HG02885 (cell line): ENCODE measurements at regions not wholly inside any gene's neighbourhood (a gene's known extent, or its start where the extent isn't known, plus 50 kb on each side); places are given as distances from the start of the nearest gene placed in this dataset.

Source experiments
- ATAC-seq: cut with Tn5 transposase; IDR thresholded peaks from one replicate; pipeline ENCODE4 v1.9.1; 2021; ENCODE audit warnings: mild to moderate bottlenecking; ENCODE audit not compliant: unreplicated experiment, poor library complexity

DNA sequence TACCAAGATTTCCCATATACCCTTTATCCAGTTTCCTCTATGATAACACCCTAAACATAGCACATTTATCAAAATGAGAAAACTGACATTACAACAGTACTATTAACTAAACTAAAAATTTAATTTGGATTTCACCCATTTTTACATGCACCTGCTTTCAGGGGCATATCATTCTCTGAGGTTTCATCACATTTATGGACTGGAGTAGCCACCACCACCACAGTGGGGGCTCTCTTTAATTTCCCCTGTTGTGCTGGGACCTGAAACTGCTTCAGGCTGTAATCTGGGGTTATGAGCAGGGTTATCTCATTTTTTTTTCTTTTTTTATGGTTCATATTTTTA lies 637.9 kb upstream of the DPP6 start:
- no peak for ATAC-seq

DNA sequence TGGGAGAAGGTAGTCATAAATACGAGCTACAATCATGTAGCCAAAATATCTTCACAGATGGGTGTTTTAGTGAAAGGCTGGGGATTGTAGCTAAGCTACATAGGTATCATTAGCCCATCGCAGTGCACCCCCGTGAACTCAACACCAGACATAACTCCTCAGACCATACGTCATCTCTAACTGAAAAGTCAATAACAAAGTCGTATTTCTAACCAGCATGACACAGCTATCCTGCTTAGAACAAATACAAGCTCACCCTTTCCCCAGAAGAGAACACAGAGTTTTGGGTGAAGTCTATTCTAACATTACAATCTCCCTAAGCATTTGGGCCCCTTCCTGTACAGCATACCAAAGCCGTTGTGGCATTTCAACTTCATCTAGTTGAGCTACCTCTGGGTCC lies 636.6 kb upstream of the DPP6 start:
- ATAC-seq = no peak

DNA sequence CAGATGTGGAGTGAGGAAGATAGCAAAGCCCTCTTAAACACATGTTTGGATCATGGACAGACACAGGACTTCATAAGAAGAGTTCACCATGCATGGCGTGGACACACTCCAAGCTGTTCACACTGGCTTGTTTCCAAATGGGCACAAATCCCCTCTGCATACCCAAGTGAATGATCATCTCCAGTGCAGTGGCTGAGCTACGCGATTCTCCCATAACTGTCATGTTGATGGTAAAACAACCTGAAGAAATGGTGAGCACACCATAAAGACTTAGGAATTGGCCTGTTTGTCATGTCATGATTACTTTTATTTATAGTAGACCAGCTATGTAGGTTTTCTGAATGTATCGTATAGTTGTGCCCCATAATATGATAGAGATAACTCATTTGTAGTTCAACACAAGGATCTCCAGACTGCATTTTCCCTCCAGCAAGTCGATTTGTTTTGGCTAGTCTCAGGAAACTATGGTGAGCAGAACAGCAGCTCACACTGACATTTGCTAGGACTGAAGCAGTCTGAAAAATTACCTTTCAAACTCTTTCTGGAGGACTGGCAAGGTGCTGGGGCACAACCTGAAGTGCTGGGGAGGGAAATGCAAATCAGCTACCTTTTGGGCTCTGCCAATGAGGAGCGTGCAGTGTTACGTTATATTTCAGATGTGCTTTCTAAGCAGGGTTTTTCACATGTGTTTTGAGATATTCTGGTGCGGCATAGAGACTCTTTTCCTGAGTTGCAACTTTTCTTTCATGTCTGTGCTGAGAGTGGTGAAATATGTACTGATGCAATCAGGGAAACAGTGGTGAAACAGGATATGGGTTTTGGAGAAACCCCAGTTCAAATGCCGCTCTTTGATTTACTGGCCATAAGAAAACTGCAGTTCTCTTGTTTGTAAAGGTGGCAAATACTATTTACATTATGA lies 629.6 kb upstream of the DPP6 start:
- no peak for ATAC-seq

DNA sequence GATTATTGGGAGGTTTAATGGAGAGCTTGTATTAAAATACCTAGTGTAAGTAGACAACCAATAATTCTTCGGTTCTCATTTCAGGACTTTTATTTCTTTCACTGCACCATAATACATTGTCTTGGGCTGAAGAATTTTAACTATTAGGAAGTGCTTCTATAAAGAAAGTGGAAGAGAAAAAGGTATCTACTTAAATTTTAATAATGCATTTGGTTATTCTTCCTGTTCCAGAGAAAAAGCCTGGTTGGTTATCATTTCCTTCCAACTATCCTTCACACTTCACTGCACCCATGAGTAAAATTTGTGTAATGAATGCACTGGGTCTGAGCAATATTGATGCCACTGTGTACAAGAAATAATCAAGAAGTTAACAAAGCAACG lies 629.0 kb upstream of the DPP6 start:
- no peak for ATAC-seq

DNA sequence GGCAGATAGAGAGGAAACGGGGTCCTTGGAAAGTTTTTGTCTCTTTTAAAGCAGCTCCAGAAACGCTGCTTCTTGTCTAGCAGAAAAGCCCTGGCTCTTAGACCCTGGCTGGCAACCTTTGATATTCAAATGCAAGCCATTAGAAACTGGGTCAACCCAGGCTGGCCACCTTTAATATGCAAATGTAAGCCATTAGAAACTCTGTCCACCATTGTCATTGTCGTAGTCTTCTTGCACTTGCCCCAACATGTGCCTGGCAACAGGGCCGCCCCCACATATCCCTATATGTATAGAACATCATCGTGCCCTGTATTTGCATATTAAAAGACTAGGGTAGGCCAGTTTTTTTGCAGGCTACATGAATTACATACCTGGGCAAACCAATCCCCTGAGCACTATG lies 621.3 kb upstream of the DPP6 start:
- no peak for ATAC-seq

- ATAC-seq = no peak
These were observed 620.1 kb upstream of the DPP6 start for GRCh38 chr7:153432063-153432462.

DNA sequence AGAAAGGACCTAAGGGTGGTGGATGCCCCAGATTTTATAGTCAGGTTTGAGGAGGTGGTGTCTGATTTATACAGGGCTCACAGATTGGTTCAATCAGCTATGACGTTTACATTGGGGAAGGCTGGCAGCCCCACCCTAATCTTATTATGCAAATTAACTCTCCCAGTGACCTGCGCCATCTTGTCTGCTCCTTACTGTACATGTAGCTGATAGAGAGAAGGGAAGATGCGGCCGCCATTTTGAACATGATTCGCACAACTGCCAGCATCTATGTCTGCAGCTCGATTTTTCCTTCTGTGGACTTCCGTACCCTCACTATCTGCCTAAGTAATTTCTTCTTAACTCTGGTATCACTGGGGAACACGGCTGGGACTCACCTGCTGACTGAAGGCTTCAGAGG lies 619.0 kb upstream of the DPP6 start:
- no peak for ATAC-seq

DNA sequence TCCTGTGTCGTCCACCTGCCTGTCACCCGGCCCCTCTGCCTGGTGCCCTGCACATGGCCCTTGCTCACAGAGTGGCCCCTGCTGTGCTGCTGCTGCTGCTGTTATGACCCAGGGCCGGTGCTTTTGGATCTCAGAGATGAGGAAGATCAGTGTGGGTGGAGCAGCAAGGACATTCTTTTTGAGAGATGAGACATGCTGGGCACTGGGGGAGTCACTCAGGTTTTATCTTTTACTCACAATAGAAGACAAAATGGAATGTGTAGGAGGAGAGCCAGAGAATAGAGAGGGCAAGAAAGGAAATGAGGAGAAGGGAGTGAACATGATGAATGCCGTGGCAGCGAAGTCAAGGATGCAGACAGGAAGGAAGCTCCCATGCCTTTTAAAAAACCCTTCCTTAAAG lies 611.5 kb upstream of the DPP6 start:
- ATAC-seq = no peak

DNA sequence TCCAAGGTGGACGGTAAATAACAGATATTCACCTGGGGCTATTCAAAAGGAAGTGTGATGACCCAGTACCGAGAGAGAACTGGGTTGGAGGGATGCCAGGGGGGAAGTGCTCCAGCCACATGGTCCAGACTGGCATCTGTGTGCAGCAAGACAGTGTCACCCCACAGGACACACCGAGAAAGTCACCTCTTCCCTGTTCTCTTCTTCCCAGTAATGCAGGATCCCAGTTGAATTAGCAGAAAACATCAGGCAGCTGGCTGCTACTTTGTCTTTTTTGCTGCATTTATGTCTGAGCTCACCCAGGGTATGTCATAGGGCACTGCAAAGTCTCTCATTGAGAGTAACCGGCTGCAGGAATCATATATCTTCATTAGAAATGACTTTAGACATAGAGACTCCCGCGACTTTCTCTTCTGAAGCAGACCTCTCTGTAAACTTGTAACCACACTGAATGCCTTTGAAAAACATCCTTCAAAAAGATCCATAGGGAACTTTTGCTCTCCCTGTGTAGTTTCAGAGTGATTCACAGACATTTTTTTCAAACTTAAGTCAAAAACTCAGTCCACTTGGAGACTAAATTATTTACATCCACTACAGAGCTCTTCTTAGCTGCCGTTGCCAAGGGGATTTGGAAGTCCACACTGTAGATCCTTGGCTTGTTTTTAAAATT lies 609.0 kb upstream of the DPP6 start:
- ATAC-seq = no peak

- ATAC-seq = no peak
These were observed 607.6 kb upstream of the DPP6 start for GRCh38 chr7:153444641-153445040.

DNA sequence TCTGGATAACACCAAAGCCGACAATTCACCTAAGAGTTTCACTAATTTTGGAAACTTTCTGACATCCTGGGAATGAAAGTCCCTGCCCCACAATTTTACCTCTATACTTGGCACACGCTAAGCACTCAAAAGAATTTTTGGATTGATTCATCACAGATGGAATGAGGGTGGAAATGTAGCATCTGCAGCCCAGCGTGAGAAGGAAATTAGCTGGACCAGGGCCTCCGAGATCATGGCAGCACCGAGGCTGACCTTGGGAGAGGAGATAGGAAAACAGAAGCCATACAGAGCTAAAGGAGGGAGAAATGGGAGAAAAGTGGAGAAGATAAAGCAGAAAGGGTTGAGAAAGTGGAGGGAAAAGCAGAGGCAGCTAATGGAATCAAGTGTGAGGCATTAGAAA lies 606.6 kb upstream of the DPP6 start:
- ATAC-seq = no peak

- no peak for ATAC-seq
These were observed 605.7 kb upstream of the DPP6 start for GRCh38 chr7:153446490-153446889.

GRCh38 chr7:153447011-153447410 lies 605.2 kb upstream of the DPP6 start:
- ATAC-seq = no peak

DNA sequence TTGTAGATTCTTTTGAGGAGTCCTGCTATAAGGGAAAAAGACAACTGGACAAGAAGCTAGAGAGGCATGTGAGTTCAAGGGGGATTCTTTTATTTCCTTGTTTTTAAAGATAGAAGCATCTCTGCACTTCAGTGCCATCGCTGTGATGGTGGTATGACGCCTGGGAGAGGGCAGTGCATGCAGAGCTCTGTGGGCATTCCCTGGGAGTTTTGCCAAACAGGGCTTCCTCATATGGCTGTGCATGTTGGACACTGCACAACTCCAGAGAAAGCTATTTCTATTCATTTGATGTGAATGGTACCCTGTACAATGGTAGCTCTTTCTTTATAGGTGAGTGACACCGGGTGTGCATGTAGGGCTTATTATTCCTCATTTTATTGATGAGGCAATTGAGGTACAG lies 599.5 kb upstream of the DPP6 start:
- ATAC-seq = no peak

DNA sequence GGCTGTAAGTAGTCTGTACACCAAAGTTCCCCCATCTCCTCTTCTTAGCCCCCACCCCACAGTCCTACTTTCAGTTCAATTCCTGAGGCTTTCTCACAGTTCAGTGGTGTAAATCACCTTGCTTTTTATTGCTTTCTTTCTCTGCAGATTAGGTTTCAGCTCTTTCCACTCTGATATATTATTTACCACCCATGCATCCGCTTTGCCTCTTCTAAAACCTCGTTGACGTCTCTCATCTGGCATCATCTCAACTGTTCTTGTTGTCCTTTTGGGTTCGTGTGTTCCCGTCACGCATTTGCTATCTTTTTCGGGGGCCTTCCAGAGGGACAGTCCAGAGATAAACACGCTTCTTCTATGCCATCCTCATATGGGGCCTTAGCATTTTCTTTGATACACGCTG lies 597.9 kb upstream of the DPP6 start:
- no peak for ATAC-seq

DNA sequence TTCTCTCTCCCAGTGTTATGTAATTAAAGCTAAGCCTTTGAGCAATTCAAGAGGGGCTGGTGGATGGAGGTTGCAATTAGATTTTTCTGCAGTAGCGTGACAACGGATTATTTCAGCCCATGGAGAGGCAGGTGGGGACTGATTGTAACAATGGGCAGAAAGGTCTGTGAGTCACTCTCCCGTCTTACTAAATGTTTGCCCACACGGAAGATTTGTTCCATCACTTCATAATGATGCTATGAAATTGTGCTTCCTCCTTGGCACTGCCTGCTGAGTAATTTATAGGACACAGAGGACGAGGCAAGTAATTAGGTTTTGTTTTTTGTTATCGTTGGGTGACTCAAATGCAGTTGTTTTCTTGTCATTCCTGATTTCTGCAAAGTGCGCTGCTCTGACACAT lies 594.5 kb upstream of the DPP6 start:
- no peak for ATAC-seq

DNA sequence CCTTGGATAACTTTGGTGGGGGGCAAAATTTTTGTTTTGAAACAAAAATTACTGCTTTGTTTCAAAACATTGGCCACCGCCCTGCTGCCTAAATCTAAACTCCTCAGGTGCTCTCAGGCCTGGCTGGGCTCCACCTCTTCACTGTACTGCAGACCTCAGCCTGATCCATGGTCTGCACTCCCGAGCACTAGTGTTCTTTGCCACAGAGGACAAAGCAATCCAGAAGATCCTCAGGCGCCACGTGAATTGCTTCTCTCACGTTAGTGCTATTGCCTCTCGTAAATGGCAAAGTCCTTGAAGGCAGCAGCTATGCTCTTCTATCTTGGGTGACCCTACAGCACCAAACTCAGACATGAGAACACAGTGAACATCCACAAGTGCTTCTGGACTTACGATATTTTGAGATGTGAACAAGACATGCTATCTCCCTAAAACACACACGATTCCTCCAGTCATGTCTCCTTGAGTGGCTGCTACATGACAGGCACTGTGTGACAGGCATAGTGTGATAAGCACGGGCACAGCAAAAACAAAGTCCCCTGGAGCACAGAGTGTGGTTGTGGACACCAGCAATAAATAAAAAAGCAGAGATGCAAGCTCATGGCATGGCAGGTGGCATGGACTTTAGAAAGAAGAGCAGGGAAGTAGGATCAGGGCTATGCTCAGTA lies 582.1 kb upstream of the DPP6 start:
- ATAC-seq = no peak

DNA sequence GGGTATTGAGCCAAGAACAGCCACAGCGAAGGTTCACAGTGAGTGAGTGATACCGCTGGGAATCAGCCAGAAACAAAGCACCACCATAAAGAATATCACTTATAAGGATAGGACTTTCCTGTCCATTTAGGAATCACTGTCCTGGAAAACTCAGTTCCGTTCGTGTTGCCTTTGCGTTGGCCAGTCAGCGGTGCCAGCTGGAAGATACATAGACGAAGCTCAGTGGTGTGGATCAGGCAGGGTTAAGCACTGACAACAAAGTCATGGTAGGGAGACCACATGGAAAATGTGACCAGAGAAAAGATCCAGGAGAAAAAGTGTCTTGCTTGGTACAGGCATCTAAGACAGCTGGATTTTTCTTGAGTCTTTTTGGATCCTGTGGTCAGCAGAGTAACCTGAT lies 579.7 kb upstream of the DPP6 start:
- no peak for ATAC-seq

DNA sequence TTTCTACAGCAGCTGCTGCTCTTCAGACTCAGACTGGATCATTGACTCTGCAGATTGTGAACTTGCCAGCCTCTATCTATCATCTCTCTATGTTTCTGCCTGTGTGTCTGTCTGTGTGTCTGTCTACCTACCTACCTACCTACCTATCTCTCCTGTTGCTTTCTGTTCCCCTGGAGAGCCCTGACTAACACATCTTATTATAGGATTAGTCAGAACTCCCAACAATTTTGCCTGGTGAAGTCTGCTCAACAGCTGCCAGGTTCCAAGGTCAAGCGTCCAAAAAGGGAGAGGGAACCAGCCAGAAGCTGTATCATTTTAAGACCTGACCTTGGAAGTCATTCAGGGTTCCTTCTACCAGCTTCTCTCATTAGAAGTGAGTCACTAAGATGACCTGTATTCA lies 579.0 kb upstream of the DPP6 start:
- ATAC-seq = no peak

- ATAC-seq = no peak
These were observed 577.0 kb upstream of the DPP6 start for GRCh38 chr7:153475239-153475638.

- no peak for ATAC-seq
These were observed 576.0 kb upstream of the DPP6 start for GRCh38 chr7:153476166-153476565.

GRCh38 chr7:153496257-153496656 lies 555.9 kb upstream of the DPP6 start:
- no peak for ATAC-seq
